Stomach (tissue), 4 donors: ENCODE measurements at regions not wholly inside any gene's neighbourhood (a gene's known extent, or its start where the extent isn't known, plus 50 kb on each side); places are given as distances from the start of the nearest gene placed in this dataset.

Experiments
- POLR2A ChIP-seq, 4 donors: fragments of 450-650 bp; IDR thresholded peaks; one replicate each; pipeline ENCODE4 v1.6.1; 2016; ENCODE audit warnings: antibody characterized with exemption in 4 of 4, control low read depth in 2 of 4, mild to moderate bottlenecking in 1 of 4, moderate library complexity in 1 of 4
- POLR2AphosphoS5 ChIP-seq, 3 donors: sonication (generic); formaldehyde crosslinking; IDR thresholded peaks; one replicate each; pipeline ENCODE4 v1.6.1; 2016; ENCODE audit warnings: antibody characterized with exemption in 3 of 3

- TF ChIP-seq POLR2A (IDR thresholded peaks at IDR 0.05) = no peak
- TF ChIP-seq POLR2AphosphoS5 (IDR thresholded peaks at IDR 0.05) = no peak
These were observed 67.5 kb downstream of the MYEOV start for GRCh38 chr11:69361466-69361865.
